WTC11 (cell line): ENCODE measurements at regions not wholly inside any gene's neighbourhood (a gene's known extent, or its start where the extent isn't known, plus 50 kb on each side); places are given as distances from the start of the nearest gene placed in this dataset.
"Not testable (repeated sequence)": the region's sequence is repeated elsewhere in the genome, so short reads cannot be mapped to it uniquely, and the experiment has no call there.

Experiments
- ATAC-seq: fragments of 200-7000 bp; cut with Tn5 transposase; 2 replicates; pipeline ENCODE4 v1.10.0; 2021; ENCODE audit warnings: mild to moderate bottlenecking, moderate library complexity
- CTCF ChIA-PET: fragments of 300-600 bp; sonication (Branson Sonifier 250); formaldehyde crosslinking; loops from one replicate; lab custom pipeline; 2021; ENCODE audit warnings: antibody characterized with exemption; lab: Charles Lee
- POLR2A ChIA-PET: fragments of 350-600 bp; sonication (Branson Sonifier 250); formaldehyde crosslinking; loops from one replicate; lab custom pipeline; 2021; ENCODE audit warnings: antibody characterized with exemption; lab: Charles Lee
- DNase-seq: peaks from one replicate; pipeline ENCODE4 v3.0.0; 2021; ENCODE audit warnings: low spot score
- H3K27ac Mint-ChIP-seq: 2 replicates; pipeline ENCODE4 v1.8.0; 2021; ENCODE audit warnings: mixed read lengths
- H3K27me3 Mint-ChIP-seq: 2 replicates; pipeline ENCODE4 v1.8.0; 2021; ENCODE audit warnings: low read depth, mild to moderate bottlenecking, moderate library complexity, mixed read lengths
- H3K36me3 Mint-ChIP-seq: 2 replicates; pipeline ENCODE4 v1.8.0; 2021; ENCODE audit warnings: mixed read lengths
- H3K4me1 Mint-ChIP-seq: 2 replicates; pipeline ENCODE4 v1.8.0; 2022; ENCODE audit warnings: mixed read lengths
- H3K4me3 Mint-ChIP-seq: 2 replicates; pipeline ENCODE4 v1.8.0; 2021; ENCODE audit warnings: mild to moderate bottlenecking, moderate library complexity, mixed read lengths
- H3K9me3 Mint-ChIP-seq: 2 replicates; pipeline ENCODE4 v1.8.0; 2021; ENCODE audit warnings: mixed read lengths
- HMGA2 ChIP-seq: fragments of 250-450 bp; sonication (Bioruptor Pico); IDR thresholded peaks from 2 replicates; pipeline ENCODE4 v1.4.0; 2021; ENCODE audit warnings: mild to moderate bottlenecking, moderate library complexity
- JUN ChIP-seq: sonication (generic); formaldehyde crosslinking; IDR thresholded peaks from 2 replicates; pipeline ENCODE4 v1.8.0; 2023; ENCODE audit warnings: mild to moderate bottlenecking, missing genetic modification reagents
- KAT7 ChIP-seq: sonication (generic); formaldehyde crosslinking; IDR thresholded peaks from 2 replicates; pipeline ENCODE4 v1.8.1; 2023; ENCODE audit warnings: missing genetic modification reagents, mild to moderate bottlenecking, borderline replicate concordance
- NR3C1 ChIP-seq: sonication (generic); formaldehyde crosslinking; conservative IDR thresholded peaks from 2 replicates; pipeline ENCODE4 v1.8.1; 2023; ENCODE audit warnings: low read depth, mild to moderate bottlenecking, missing genetic modification reagents
- OVOL2 ChIP-seq: fragments of 250-450 bp; sonication (Bioruptor Pico); IDR thresholded peaks from 2 replicates; pipeline ENCODE4 v1.9.0; 2021; ENCODE audit warnings: mild to moderate bottlenecking, borderline replicate concordance
- RELA ChIP-seq: sonication (generic); formaldehyde crosslinking; IDR thresholded peaks from 2 replicates; pipeline ENCODE4 v1.8.1; 2022; ENCODE audit warnings: missing genetic modification reagents, mild to moderate bottlenecking, borderline replicate concordance
- RORB ChIP-seq: fragments of 250-450 bp; sonication (Bioruptor Pico); IDR thresholded peaks from 2 replicates; pipeline ENCODE4 v1.9.0; 2021; ENCODE audit warnings: mild to moderate bottlenecking
- SMAD4 ChIP-seq: sonication (generic); formaldehyde crosslinking; IDR thresholded peaks from 2 replicates; pipeline ENCODE4 v1.8.0; 2022; ENCODE audit warnings: mild to moderate bottlenecking, missing genetic modification reagents
- TEAD1 ChIP-seq: sonication (generic); formaldehyde crosslinking; IDR thresholded peaks from 2 replicates; pipeline ENCODE4 v1.8.0; 2022; ENCODE audit warnings: mild to moderate bottlenecking, missing genetic modification reagents
- TP53 ChIP-seq: sonication (generic); formaldehyde crosslinking; IDR thresholded peaks from 2 replicates; pipeline ENCODE4 v1.8.1; 2023; ENCODE audit warnings: mild to moderate bottlenecking, missing genetic modification reagents
- ZNF138 ChIP-seq: sonication (generic); formaldehyde crosslinking; conservative IDR thresholded peaks from 2 replicates; pipeline ENCODE4 v1.8.1; 2022; ENCODE audit warnings: mild to moderate bottlenecking, moderate library complexity, missing genetic modification reagents
- ZNF396 ChIP-seq: fragments of 250-450 bp; sonication (Bioruptor Pico); IDR thresholded peaks from 2 replicates; pipeline ENCODE4 v1.8.0; 2021; ENCODE audit warnings: mild to moderate bottlenecking, moderate library complexity, borderline replicate concordance
- TF ChIP-seq, protein P1 (sequence below): fragments of 250-450 bp; sonication (Bioruptor Pico); IDR thresholded peaks from 2 replicates; pipeline ENCODE4 v1.9.0; 2021; ENCODE audit warnings: mild to moderate bottlenecking
- TF ChIP-seq, protein P2 (sequence below): sonication (generic); formaldehyde crosslinking; IDR thresholded peaks from 2 replicates; pipeline ENCODE4 v1.8.0; 2022; ENCODE audit warnings: mild to moderate bottlenecking, missing genetic modification reagents
- TF ChIP-seq, protein P3 (sequence below): sonication (generic); formaldehyde crosslinking; IDR thresholded peaks from 2 replicates; pipeline ENCODE4 v1.8.1; 2022; ENCODE audit warnings: low read depth, mild to moderate bottlenecking, moderate library complexity, missing genetic modification reagents, borderline replicate concordance
- TF ChIP-seq, protein P4 (sequence below): sonication (generic); formaldehyde crosslinking; conservative IDR thresholded peaks from 2 replicates; pipeline ENCODE4 v1.8.1; 2022; ENCODE audit warnings: mild to moderate bottlenecking, missing genetic modification reagents
- TF ChIP-seq, protein P5 (sequence below): sonication (generic); formaldehyde crosslinking; IDR thresholded peaks from 2 replicates; pipeline ENCODE4 v1.8.0; 2022; ENCODE audit warnings: mild to moderate bottlenecking, missing genetic modification reagents

DNA sequence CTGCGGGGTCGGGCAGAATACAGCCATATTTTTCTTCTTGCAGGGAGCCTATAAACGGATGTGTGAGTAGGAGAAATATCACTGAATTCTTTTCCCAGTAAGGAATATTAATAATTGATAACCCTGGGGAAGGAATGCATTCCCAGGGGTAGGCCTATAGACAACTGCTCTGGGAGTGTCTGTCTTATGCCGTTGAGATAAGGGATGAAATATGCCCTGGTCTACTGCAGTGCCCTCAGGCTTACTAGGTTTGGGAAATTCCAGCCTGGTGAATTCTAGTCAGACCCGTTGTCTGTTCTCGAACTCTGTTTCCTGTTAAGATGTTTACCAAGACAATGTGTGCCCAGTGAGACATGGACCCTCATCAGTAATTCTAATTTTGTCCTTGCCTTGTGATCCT is 1129.3 kb downstream of the ZPLD1 start:
- H3K36me3 Mint-ChIP-seq, result peaks cover 20% of the 10 kb centered on the region
- DNase-seq, CTCF ChIA-PET, H3K27ac Mint-ChIP-seq, H3K4me3 Mint-ChIP-seq, H3K4me1 Mint-ChIP-seq, H3K27me3 Mint-ChIP-seq, POLR2A ChIA-PET, ATAC-seq: not testable (repeated sequence)
- H3K9me3 Mint-ChIP-seq, result peaks cover 21% of the 10 kb centered on the region

DNA sequence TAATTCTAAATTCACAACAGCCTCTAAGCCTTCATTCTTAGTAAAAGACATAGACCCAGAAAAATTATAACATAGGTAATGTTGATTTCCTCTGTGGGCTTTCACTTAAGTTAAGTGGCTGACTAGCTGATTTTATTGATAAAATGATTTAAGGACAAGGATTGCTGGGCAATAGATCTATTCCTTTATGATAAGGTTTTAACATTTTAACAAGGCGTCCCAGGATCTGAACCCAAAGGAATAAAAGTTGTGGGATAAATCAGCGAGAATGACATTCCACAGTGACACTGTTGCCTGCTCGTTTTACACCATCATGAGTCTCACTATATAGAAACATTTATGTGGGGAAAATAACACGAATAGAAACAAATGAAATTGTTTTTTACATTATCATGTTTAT is 1151.0 kb downstream of the ZPLD1 start:
- no peak for TF ChIP-seq TP53
- TF ChIP-seq TEAD1 (CRISPR knock-in tag), result no peak
- TF ChIP-seq, protein P1, sequence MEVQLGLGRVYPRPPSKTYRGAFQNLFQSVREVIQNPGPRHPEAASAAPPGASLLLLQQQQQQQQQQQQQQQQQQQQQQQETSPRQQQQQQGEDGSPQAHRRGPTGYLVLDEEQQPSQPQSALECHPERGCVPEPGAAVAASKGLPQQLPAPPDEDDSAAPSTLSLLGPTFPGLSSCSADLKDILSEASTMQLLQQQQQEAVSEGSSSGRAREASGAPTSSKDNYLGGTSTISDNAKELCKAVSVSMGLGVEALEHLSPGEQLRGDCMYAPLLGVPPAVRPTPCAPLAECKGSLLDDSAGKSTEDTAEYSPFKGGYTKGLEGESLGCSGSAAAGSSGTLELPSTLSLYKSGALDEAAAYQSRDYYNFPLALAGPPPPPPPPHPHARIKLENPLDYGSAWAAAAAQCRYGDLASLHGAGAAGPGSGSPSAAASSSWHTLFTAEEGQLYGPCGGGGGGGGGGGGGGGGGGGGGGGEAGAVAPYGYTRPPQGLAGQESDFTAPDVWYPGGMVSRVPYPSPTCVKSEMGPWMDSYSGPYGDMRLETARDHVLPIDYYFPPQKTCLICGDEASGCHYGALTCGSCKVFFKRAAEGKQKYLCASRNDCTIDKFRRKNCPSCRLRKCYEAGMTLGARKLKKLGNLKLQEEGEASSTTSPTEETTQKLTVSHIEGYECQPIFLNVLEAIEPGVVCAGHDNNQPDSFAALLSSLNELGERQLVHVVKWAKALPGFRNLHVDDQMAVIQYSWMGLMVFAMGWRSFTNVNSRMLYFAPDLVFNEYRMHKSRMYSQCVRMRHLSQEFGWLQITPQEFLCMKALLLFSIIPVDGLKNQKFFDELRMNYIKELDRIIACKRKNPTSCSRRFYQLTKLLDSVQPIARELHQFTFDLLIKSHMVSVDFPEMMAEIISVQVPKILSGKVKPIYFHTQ, result no peak
- TF ChIP-seq OVOL2, result no peak
- TF ChIP-seq RELA (CRISPR knock-in tag), result no peak
- TF ChIP-seq, protein P2, sequence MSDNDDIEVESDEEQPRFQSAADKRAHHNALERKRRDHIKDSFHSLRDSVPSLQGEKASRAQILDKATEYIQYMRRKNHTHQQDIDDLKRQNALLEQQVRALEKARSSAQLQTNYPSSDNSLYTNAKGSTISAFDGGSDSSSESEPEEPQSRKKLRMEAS (CRISPR knock-in tag), result no peak
- TF ChIP-seq KAT7 (CRISPR knock-in tag), result no peak
- TF ChIP-seq JUN (CRISPR knock-in tag), result no peak
- no peak for TF ChIP-seq HMGA2
- TF ChIP-seq, protein P3, sequence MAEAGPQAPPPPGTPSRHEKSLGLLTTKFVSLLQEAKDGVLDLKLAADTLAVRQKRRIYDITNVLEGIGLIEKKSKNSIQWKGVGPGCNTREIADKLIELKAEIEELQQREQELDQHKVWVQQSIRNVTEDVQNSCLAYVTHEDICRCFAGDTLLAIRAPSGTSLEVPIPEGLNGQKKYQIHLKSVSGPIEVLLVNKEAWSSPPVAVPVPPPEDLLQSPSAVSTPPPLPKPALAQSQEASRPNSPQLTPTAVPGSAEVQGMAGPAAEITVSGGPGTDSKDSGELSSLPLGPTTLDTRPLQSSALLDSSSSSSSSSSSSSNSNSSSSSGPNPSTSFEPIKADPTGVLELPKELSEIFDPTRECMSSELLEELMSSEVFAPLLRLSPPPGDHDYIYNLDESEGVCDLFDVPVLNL (CRISPR knock-in tag), result no peak
- no peak for TF ChIP-seq RORB (CRISPR knock-in tag)
- TF ChIP-seq NR3C1, result no peak
- ATAC-seq (no peak), DNase-seq (no peak)
- ChIA-PET CTCF (no interaction called here), POLR2A (no interaction called here)
- Mint-ChIP-seq H3K36me3 (no peaks in the 10 kb centered on the region), H3K9me3 (no peaks in the 10 kb centered on the region), H3K4me1 (no peaks in the 10 kb centered on the region), H3K4me3 (no peak overlapping the region), H3K27ac (no peak overlapping the region), H3K27me3 (no peaks in the 10 kb centered on the region)

DNA sequence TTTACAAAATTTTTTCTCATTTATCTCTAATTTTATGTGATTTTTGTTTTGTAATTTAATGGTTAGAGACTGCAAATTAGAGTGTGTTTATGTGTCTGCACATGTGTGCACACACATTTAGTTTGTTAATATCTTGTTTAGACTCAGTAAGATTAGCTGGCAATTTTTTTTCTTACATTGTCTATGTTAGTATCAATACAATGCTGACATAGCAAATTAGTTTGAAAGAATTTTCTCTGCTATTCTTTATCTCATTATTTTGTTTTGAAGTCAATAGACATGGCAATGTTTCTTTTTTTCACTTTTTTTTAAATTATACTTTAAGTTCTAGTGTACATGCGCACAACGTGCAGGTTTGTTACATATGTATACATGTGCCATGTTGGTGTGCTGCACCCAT is 1155.0 kb downstream of the ZPLD1 start:
- H3K36me3 Mint-ChIP-seq, result no peaks in the 10 kb centered on the region
- ChIA-PET POLR2A (no interaction called here), CTCF (no interaction called here)
- no peak for TF ChIP-seq JUN (CRISPR knock-in tag)
- H3K4me1 Mint-ChIP-seq, result no peaks in the 10 kb centered on the region
- H3K27me3 Mint-ChIP-seq, result no peaks in the 10 kb centered on the region
- no peak overlapping the region for H3K4me3 Mint-ChIP-seq
- H3K27ac Mint-ChIP-seq, result no peak overlapping the region
- no peak for ATAC-seq
- H3K9me3 Mint-ChIP-seq, result no peaks in the 10 kb centered on the region
- DNase-seq, result no peak

DNA sequence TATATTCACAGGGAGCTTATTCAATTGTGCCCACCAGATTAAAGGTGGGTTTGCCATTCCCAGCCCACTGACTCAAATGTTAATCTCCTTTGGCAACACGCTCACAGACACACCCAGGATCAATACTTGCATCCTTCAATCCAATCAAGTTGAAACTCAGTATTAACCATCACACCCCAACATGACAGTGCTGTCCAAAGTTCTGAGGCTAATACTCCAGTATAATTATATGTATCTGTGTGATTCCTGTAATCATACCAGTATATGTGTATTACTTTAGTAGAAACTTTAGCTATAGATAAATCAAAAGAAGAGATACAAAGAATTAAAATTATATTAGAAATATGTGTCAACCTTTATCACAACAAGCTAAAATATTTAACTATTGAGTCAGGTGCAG is 1166.0 kb downstream of the ZPLD1 start:
- H3K4me3 Mint-ChIP-seq, result no peak overlapping the region
- POLR2A ChIA-PET, result no interaction called here
- H3K36me3 Mint-ChIP-seq, result no peaks in the 10 kb centered on the region
- TF ChIP-seq SMAD4 (CRISPR knock-in tag), result no peak
- no peak for TF ChIP-seq ZNF138 (CRISPR knock-in tag)
- TF ChIP-seq ZNF396 (CRISPR knock-in tag), result no peak
- TF ChIP-seq, protein P4, sequence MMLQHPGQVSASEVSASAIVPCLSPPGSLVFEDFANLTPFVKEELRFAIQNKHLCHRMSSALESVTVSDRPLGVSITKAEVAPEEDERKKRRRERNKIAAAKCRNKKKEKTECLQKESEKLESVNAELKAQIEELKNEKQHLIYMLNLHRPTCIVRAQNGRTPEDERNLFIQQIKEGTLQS (CRISPR knock-in tag), result no peak
- TF ChIP-seq, protein P5, sequence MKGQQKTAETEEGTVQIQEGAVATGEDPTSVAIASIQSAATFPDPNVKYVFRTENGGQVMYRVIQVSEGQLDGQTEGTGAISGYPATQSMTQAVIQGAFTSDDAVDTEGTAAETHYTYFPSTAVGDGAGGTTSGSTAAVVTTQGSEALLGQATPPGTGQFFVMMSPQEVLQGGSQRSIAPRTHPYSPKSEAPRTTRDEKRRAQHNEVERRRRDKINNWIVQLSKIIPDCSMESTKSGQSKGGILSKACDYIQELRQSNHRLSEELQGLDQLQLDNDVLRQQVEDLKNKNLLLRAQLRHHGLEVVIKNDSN, result no peak
- TF ChIP-seq, all 79 proteins: peak for 0
- Mint-ChIP-seq H3K27ac (no peak overlapping the region), H3K27me3 (no peaks in the 10 kb centered on the region), H3K9me3 (peaks cover 20% of the 10 kb centered on the region), H3K4me1 (no peaks in the 10 kb centered on the region)
- CTCF ChIA-PET, result no interaction called here
- no peak for ATAC-seq
- no peak for DNase-seq
